HG03457 (cell line): ENCODE measurements at regions not wholly inside any gene's neighbourhood (a gene's known extent, or its start where the extent isn't known, plus 50 kb on each side); places are given as distances from the start of the nearest gene placed in this dataset.
"Not testable (repeated sequence)": the region's sequence is repeated elsewhere in the genome, so short reads cannot be mapped to it uniquely, and the experiment has no call there.

Experiments used
- ATAC-seq: cut with Tn5 transposase; IDR thresholded peaks from one replicate; pipeline ENCODE4 v1.9.1; 2021; ENCODE audit warnings: moderate number of reproducible peaks; ENCODE audit not compliant: unreplicated experiment

- peak; percentile 77 for ATAC-seq
Observed at GRCh38 chrX:16067886-16068515, 55.4 kb upstream of the GRPR start.

- no peak for ATAC-seq
Observed at GRCh38 chrX:16063921-16064320, 59.4 kb upstream of the GRPR start.

GRCh38 chrX:16063141-16063540, 60.2 kb upstream of the GRPR start:
- ATAC-seq: no peak

GRCh38 chrX:16061296-16061695, 62.1 kb upstream of the GRPR start:
- ATAC-seq: no peak

GRCh38 chrX:16060252-16060651, 63.1 kb upstream of the GRPR start:
- no peak for ATAC-seq

- ATAC-seq: not testable (repeated sequence)
Observed at GRCh38 chrX:16049126-16049525, 74.2 kb upstream of the GRPR start.

GRCh38 chrX:16042980-16043379, 80.4 kb upstream of the GRPR start:
- no peak for ATAC-seq

GRCh38 chrX:16039834-16040233, 83.5 kb upstream of the GRPR start:
- no peak for ATAC-seq

- ATAC-seq: no peak
Observed at GRCh38 chrX:16039363-16039762, 84.0 kb upstream of the GRPR start.

GRCh38 chrX:16033331-16033730, 90.0 kb upstream of the GRPR start:
- ATAC-seq: no peak

GRCh38 chrX:16028576-16028975, 94.8 kb upstream of the GRPR start:
- no peak for ATAC-seq

GRCh38 chrX:16023790-16024734, 99.3 kb upstream of the GRPR start:
- ATAC-seq: peak; percentile 88

GRCh38 chrX:16022580-16023200, 100.7 kb upstream of the GRPR start:
- no peak for ATAC-seq

GRCh38 chrX:16018291-16018690, 105.1 kb upstream of the GRPR start:
- no peak for ATAC-seq

- no peak for ATAC-seq
Observed at GRCh38 chrX:16014171-16014570, 109.2 kb upstream of the GRPR start.

- no peak for ATAC-seq
Observed at GRCh38 chrX:16012250-16012649, 111.1 kb upstream of the GRPR start.

- no peak for ATAC-seq
Observed at GRCh38 chrX:16005917-16006316, 117.4 kb upstream of the GRPR start.

- no peak for ATAC-seq
Observed at GRCh38 chrX:16002185-16002584, 121.2 kb upstream of the GRPR start.

GRCh38 chrX:15998350-15998749, 125.0 kb upstream of the GRPR start:
- no peak for ATAC-seq

GRCh38 chrX:15989716-15990115, 133.6 kb upstream of the GRPR start:
- no peak for ATAC-seq

GRCh38 chrX:15988661-15989603, 134.3 kb upstream of the AP1S2 start:
- ATAC-seq: no peak
